Adrenal gland (tissue), 9 donors: ENCODE measurements at regions not wholly inside any gene's neighbourhood (a gene's known extent, or its start where the extent isn't known, plus 50 kb on each side); places are given as distances from the start of the nearest gene placed in this dataset.

Source experiments
- DNase-seq, 7 donors: peaks; one replicate each; pipeline ENCODE4 v3.0.0-alpha.2; 2019 to 2020
- H3K27ac ChIP-seq, 5 donors: fragments of 200-600 bp; sonication (generic) in 4 of 5; 1 replicate in 3 of 5; 2 replicates in 2 of 5; pipeline versions ENCODE4 v1.5.1 to v1.8.0; 2016 to 2020; ENCODE audit warnings: mild to moderate bottlenecking in 1 of 5
- H3K27me3 ChIP-seq: fragments of 200-600 bp; 2 replicates; pipeline ENCODE4 v1.8.0; 2021
- H3K36me3 ChIP-seq, 2 donors: fragments of 200-600 bp; replicated peaks in 1 of 2; 1 replicate in 1 of 2; 2 replicates in 1 of 2; pipeline versions ENCODE4 v1.5.1 to v1.8.0; 2018 to 2022
- H3K4me1 ChIP-seq, 2 donors: fragments of 200-600 bp; replicated peaks in 1 of 2; 1 replicate in 1 of 2; 2 replicates in 1 of 2; pipeline versions ENCODE4 v1.5.1 to v1.8.0; 2018 to 2021
- H3K4me3 ChIP-seq, 4 donors: fragments of 200-600 bp; sonication (generic) in 3 of 4; one replicate each; pipeline ENCODE4 v1.5.1; 2016 to 2018
- H3K9me3 ChIP-seq, 3 donors: fragments of 200-600 bp; sonication (generic) in 1 of 3; replicated peaks in 1 of 3; 1 replicate in 2 of 3; 2 replicates in 1 of 3; pipeline versions ENCODE4 v1.5.1 to v1.8.0; 2016 to 2021
- POLR2A ChIP-seq, 2 donors: fragments of 450-650 bp; IDR thresholded peaks; one replicate each; pipeline ENCODE4 v1.6.1; 2017; ENCODE audit warnings: antibody characterized with exemption in 2 of 2, mild to moderate bottlenecking in 2 of 2, moderate library complexity in 1 of 2
- WGBS, 4 donors: extraction: QIAGEN DNeasy Blood & Tissue Kit in 2 of 4; methylation state at CpG; one replicate each; pipeline versions ENCODE4 v1.1.5 to v1.1.7; 2013 to 2017; 5-methylcytosine and 5-hydroxymethylcytosine counted together
- intact Hi-C, 2 donors: fragments of 100-400 bp; cut with DNase I; formaldehyde crosslinking; loops; one replicate each; pipeline versions ENCODE4 v1.14.1 to v1.15.0; 2022 to 2023
- TF ChIP-seq, protein P1 (sequence below), 6 experiments: fragments of 450-650 bp in 4 of 6; fragments of 200-600 bp in 2 of 6; sonication (generic) in 1 of 6; IDR thresholded peaks; 1 replicate in 5 of 6; 2 replicates in 1 of 6; pipeline versions ENCODE4 v1.5.1 to v1.8.0; 2016 to 2021; ENCODE audit warnings: antibody characterized with exemption in 6 of 6, mild to moderate bottlenecking in 2 of 6, moderate library complexity in 1 of 6
- donor health status: healthy with polysubstance abuse.
- donor health status: Bipolar disorder and iron deficiency.
- donor health status: DM: yes; HTN: yes; CAD: no.
- donor health status: DM: no; HTN: no; CAD: no.
- donor health status: DM: no; HTN: no; CAD: no.

GRCh38 chr18:59748628-59749360 is 51.6 kb upstream of the CCBE1 start:
- no peaks in the 10 kb centered on the region for H3K36me3 ChIP-seq
- WGBS, 4 donors = 63 to 79% (median 67%) methylated on average over 2 of the region's 2 CpGs
- DNase-seq = no peak

More at GRCh38 chr18:59748628-59749360, 51.6 kb upstream of the CCBE1 start:
- TF ChIP-seq POLR2A (IDR thresholded peaks at IDR 0.05) = no peak
- TF ChIP-seq, protein P1, sequence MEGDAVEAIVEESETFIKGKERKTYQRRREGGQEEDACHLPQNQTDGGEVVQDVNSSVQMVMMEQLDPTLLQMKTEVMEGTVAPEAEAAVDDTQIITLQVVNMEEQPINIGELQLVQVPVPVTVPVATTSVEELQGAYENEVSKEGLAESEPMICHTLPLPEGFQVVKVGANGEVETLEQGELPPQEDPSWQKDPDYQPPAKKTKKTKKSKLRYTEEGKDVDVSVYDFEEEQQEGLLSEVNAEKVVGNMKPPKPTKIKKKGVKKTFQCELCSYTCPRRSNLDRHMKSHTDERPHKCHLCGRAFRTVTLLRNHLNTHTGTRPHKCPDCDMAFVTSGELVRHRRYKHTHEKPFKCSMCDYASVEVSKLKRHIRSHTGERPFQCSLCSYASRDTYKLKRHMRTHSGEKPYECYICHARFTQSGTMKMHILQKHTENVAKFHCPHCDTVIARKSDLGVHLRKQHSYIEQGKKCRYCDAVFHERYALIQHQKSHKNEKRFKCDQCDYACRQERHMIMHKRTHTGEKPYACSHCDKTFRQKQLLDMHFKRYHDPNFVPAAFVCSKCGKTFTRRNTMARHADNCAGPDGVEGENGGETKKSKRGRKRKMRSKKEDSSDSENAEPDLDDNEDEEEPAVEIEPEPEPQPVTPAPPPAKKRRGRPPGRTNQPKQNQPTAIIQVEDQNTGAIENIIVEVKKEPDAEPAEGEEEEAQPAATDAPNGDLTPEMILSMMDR (IDR thresholded peaks at IDR 0.05) = no peak
- no peak overlapping the region for H3K27ac ChIP-seq
- no peaks in the 10 kb centered on the region for H3K4me1 ChIP-seq
- no peak overlapping the region for H3K4me3 ChIP-seq
- H3K27me3 ChIP-seq = no peaks in the 10 kb centered on the region
- intact Hi-C loops = no loop called here
- no peaks in the 10 kb centered on the region for H3K9me3 ChIP-seq
